Calu3 (cell line): ENCODE measurements at regions not wholly inside any gene's neighbourhood (a gene's known extent, or its start where the extent isn't known, plus 50 kb on each side); places are given as distances from the start of the nearest gene placed in this dataset.
"Not testable (repeated sequence)": the region's sequence is repeated elsewhere in the genome, so short reads cannot be mapped to it uniquely, and the experiment has no call there.

Source experiments
- BruUV-seq: library from RNA; stranded (reverse); fragments of 400-500 nt; replicated peaks from 2 replicates; lab custom pipeline; 2021; lab: Mats Ljungman, UMichigan
- CTCF ChIA-PET: fragments of 300-600 bp; sonication (Branson Sonifier 250); formaldehyde crosslinking; loops from one replicate; lab custom pipeline; 2022; ENCODE audit warnings: antibody characterized with exemption; lab: Charles Lee
- DNase-seq: peaks from one replicate; pipeline ENCODE4 v3.0.0; 2022
- H3K27ac Mint-ChIP-seq: one replicate; pipeline ENCODE4 v1.8.0; 2022; ENCODE audit warnings: mixed read lengths; ENCODE audit not compliant: unreplicated experiment
- H3K27me3 Mint-ChIP-seq: one replicate; pipeline ENCODE4 v1.8.0; 2022; ENCODE audit warnings: mixed read lengths; ENCODE audit not compliant: unreplicated experiment
- H3K36me3 Mint-ChIP-seq: one replicate; pipeline ENCODE4 v1.8.0; 2022; ENCODE audit warnings: mild to moderate bottlenecking, moderate library complexity, mixed read lengths; ENCODE audit not compliant: insufficient read depth, unreplicated experiment
- H3K4me1 Mint-ChIP-seq: one replicate; pipeline ENCODE4 v1.8.0; 2022; ENCODE audit warnings: mild to moderate bottlenecking, low read depth, mixed read lengths; ENCODE audit not compliant: unreplicated experiment
- H3K4me3 Mint-ChIP-seq: one replicate; pipeline ENCODE4 v1.8.0; 2022; ENCODE audit warnings: mild to moderate bottlenecking, low read depth, moderate library complexity, mixed read lengths; ENCODE audit not compliant: unreplicated experiment
- H3K9me3 Mint-ChIP-seq: one replicate; pipeline ENCODE4 v1.8.0; 2022; ENCODE audit warnings: low read depth, mixed read lengths; ENCODE audit not compliant: unreplicated experiment
- intact Hi-C: fragments of 100-400 bp; cut with micrococcal nuclease; formaldehyde crosslinking; loops from one replicate; pipeline ENCODE4 v1.10.0; 2022; ENCODE audit not compliant: unreplicated experiment
- TF ChIP-seq, protein P1 (sequence below): fragments of 200-600 bp; IDR thresholded peaks from one replicate; pipeline ENCODE4 v1.8.0; 2022; ENCODE audit warnings: antibody characterized with exemption; ENCODE audit not compliant: unreplicated experiment

GRCh38 chr3:150323770-150324169, 84.3 kb upstream of the TSC22D2 start:
- Mint-ChIP-seq H3K4me3 (no peak overlapping the region), H3K36me3 (no peaks in the 10 kb centered on the region), H3K27me3 (no peaks in the 10 kb centered on the region), H3K9me3 (no peaks in the 10 kb centered on the region), H3K4me1 (peaks cover 42% of the 10 kb centered on the region), H3K27ac (no peak overlapping the region)
- intact Hi-C loops = loop anchor here (5.0 kb wide), 1 partner anchor 731 kb away; no protein-coding TSS in a partner anchor
- TF ChIP-seq, protein P1, sequence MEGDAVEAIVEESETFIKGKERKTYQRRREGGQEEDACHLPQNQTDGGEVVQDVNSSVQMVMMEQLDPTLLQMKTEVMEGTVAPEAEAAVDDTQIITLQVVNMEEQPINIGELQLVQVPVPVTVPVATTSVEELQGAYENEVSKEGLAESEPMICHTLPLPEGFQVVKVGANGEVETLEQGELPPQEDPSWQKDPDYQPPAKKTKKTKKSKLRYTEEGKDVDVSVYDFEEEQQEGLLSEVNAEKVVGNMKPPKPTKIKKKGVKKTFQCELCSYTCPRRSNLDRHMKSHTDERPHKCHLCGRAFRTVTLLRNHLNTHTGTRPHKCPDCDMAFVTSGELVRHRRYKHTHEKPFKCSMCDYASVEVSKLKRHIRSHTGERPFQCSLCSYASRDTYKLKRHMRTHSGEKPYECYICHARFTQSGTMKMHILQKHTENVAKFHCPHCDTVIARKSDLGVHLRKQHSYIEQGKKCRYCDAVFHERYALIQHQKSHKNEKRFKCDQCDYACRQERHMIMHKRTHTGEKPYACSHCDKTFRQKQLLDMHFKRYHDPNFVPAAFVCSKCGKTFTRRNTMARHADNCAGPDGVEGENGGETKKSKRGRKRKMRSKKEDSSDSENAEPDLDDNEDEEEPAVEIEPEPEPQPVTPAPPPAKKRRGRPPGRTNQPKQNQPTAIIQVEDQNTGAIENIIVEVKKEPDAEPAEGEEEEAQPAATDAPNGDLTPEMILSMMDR = no peak
- no TSS peak for BruUV-seq
- CTCF ChIA-PET = interaction anchor here (1.3 kb wide), 1 partner anchor 23 kb away, joined by 3 read pairs; no protein-coding TSS in a partner anchor
- no peak for DNase-seq

DNA sequence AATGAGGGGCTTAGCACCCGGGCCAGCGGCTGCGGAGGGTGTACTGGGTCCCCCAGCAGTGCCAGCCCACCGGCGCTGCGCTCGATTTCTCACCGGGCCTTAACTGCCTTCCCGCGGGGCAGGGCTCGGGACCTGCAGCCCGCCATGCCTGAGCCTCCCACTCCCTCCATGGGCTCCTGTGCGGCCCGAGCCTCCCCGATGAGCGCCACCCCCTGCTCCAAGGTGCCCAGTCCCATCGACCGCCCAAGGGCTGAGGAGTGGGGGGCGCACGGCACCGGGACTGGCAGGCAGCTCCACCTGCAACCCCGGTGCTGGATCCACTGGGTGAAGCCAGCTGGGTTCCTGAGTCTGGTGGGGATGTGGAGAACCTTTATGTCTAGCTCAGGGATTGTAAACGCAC, 85.0 kb upstream of the TSC22D2 start:
- H3K4me1 Mint-ChIP-seq = peaks cover 48% of the 10 kb centered on the region
- H3K4me3 Mint-ChIP-seq, CTCF ChIA-PET, H3K27ac Mint-ChIP-seq, H3K27me3 Mint-ChIP-seq, H3K9me3 Mint-ChIP-seq, BruUV-seq, DNase-seq, H3K36me3 Mint-ChIP-seq: not testable (repeated sequence)
- intact Hi-C loops = loop anchor here (5.0 kb wide), 1 partner anchor 731 kb away; no protein-coding TSS in a partner anchor

DNA sequence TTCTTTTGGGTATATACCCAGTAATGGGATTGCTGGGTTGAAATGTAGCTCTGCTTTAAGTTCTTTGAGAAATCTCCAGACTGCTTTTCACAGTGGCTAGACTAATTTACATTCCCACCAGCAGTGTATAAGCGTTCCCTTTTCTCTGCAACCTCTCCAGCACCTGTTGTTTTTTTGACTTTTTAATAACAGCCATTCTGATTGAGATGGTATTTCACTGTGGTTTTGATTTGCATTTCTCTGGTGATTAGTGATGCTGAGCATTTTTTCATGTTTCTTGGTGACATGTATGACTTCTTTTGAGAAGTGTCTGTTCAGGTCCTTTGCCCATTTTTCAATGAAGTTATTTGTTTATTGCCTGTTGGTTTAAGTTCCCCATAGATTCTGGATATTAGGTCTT, 87.1 kb upstream of the TSC22D2 start:
- H3K36me3 Mint-ChIP-seq, CTCF ChIA-PET, DNase-seq, H3K27ac Mint-ChIP-seq, H3K4me3 Mint-ChIP-seq, H3K9me3 Mint-ChIP-seq, BruUV-seq, H3K27me3 Mint-ChIP-seq: not testable (repeated sequence)
- H3K4me1 Mint-ChIP-seq = peaks cover 69% of the 10 kb centered on the region
- intact Hi-C loops = loop anchor here (5.0 kb wide), 1 partner anchor 729 kb away; no protein-coding TSS in a partner anchor

GRCh38 chr3:150319900-150320299, 88.2 kb upstream of the TSC22D2 start:
- CTCF ChIA-PET = interaction anchor here (0.5 to 1.5 kb wide), 9 partner anchors 9 to 94 kb away, joined by 3 to 6 read pairs (median 4); no protein-coding TSS in a partner anchor

GRCh38 chr3:150317469-150317868, 90.6 kb upstream of the TSC22D2 start:
- DNase-seq = peak; percentile 31
- peaks cover 83% of the 10 kb centered on the region for H3K4me1 Mint-ChIP-seq
- H3K36me3 Mint-ChIP-seq = peaks cover 6% of the 10 kb centered on the region
- TF ChIP-seq, protein P1 = no peak
- intact Hi-C loops = no loop called here
- H3K9me3 Mint-ChIP-seq = no peaks in the 10 kb centered on the region
- H3K4me3 Mint-ChIP-seq = no peak overlapping the region
- no peak overlapping the region for H3K27ac Mint-ChIP-seq
- CTCF ChIA-PET = interaction anchor here (1.3 kb wide), 1 partner anchor 29 kb away, joined by 4 read pairs; no protein-coding TSS in a partner anchor
- no peaks in the 10 kb centered on the region for H3K27me3 Mint-ChIP-seq
- BruUV-seq = no TSS peak

More at GRCh38 chr3:150319900-150320299, 88.2 kb upstream of the TSC22D2 start:
- Mint-ChIP-seq H3K27me3 (no peaks in the 10 kb centered on the region), H3K9me3 (no peaks in the 10 kb centered on the region), H3K36me3 (no peaks in the 10 kb centered on the region), H3K4me3 (no peak overlapping the region), H3K4me1 (peaks cover 72% of the 10 kb centered on the region), H3K27ac (peak overlapping the region; percentile 15)
- TF ChIP-seq, protein P1 = no peak
- BruUV-seq = no TSS peak
- intact Hi-C loops = loop anchor here (5.0 kb wide), 1 partner anchor 728 kb away; no protein-coding TSS in a partner anchor
- peak; percentile 61 for DNase-seq
